Mesendoderm (in vitro differentiated cells): ENCODE measurements at regions not wholly inside any gene's neighbourhood (a gene's known extent, or its start where the extent isn't known, plus 50 kb on each side); places are given as distances from the start of the nearest gene placed in this dataset.
A peak's percentile ranks its signal among the peaks of the same experiment; 100 is the strongest.

Source experiments
- DNase-seq: peaks from one replicate; pipeline ENCODE4 v3.0.0; 2013
- H2AK5ac ChIP-seq: 2 replicates; pipeline ENCODE4 v1.6.1; 2013; ENCODE audit warnings: low read length, inconsistent platforms
- H2BK120ac ChIP-seq: 2 replicates; pipeline ENCODE4 v1.6.1; 2013; ENCODE audit warnings: low read depth, mild to moderate bottlenecking, low read length, moderate library complexity, mixed read lengths
- H2BK15ac ChIP-seq: replicated peaks from 2 replicates; pipeline ENCODE4 v1.6.1; 2013; ENCODE audit warnings: low read depth, mild to moderate bottlenecking, moderate library complexity
- H2BK5ac ChIP-seq: 2 replicates; pipeline ENCODE4 v1.6.1; 2013; ENCODE audit warnings: low read length, inconsistent platforms
- H3K18ac ChIP-seq: 2 replicates; pipeline ENCODE4 v1.6.1; 2013; ENCODE audit warnings: mild to moderate bottlenecking, low read length, mixed read lengths
- H3K23ac ChIP-seq: one replicate; pipeline ENCODE4 v1.6.1; 2013; ENCODE audit warnings: low read length
- H3K27ac ChIP-seq: 2 replicates; pipeline ENCODE4 v1.5.1; 2013; ENCODE audit warnings: low read depth, mild to moderate bottlenecking, inconsistent platforms, low read length, moderate library complexity
- H3K27me3 ChIP-seq: 2 replicates; pipeline ENCODE4 v1.6.1; 2013; ENCODE audit warnings: low read length, control low read depth, mild to moderate bottlenecking, inconsistent platforms; ENCODE audit not compliant: insufficient read depth, poor library complexity
- H3K36me3 ChIP-seq: 2 replicates; pipeline ENCODE4 v1.6.1; 2013; ENCODE audit warnings: low read length, inconsistent platforms; ENCODE audit not compliant: control insufficient read depth, insufficient read depth
- H3K4ac ChIP-seq: one replicate; pipeline ENCODE4 v1.6.1; 2013; ENCODE audit warnings: low read depth, mild to moderate bottlenecking, low read length, moderate library complexity
- H3K4me1 ChIP-seq: 2 replicates; pipeline ENCODE4 v1.6.1; 2013; ENCODE audit warnings: low read depth, low read length, inconsistent platforms; ENCODE audit not compliant: control insufficient read depth
- H3K4me2 ChIP-seq: 2 replicates; pipeline ENCODE4 v1.6.1; 2013; ENCODE audit warnings: low read length
- H3K4me3 ChIP-seq: 2 replicates; pipeline ENCODE4 v1.5.1; 2013; ENCODE audit warnings: mild to moderate bottlenecking, low read length
- H3K56ac ChIP-seq: one replicate; pipeline ENCODE4 v1.6.1; 2013; ENCODE audit warnings: low read length
- H3K79me1 ChIP-seq: 2 replicates; pipeline ENCODE4 v1.6.1; 2013; ENCODE audit warnings: low read length, inconsistent platforms
- H3K79me2 ChIP-seq: 2 replicates; pipeline ENCODE4 v1.6.1; 2013; ENCODE audit warnings: mild to moderate bottlenecking, low read length; ENCODE audit not compliant: control insufficient read depth, insufficient read depth
- H3K9ac ChIP-seq: 2 replicates; pipeline ENCODE4 v1.6.1; 2013; ENCODE audit warnings: low read length, inconsistent platforms
- H4K5ac ChIP-seq: one replicate; pipeline ENCODE4 v1.6.1; 2013; ENCODE audit warnings: low read length
- H4K8ac ChIP-seq: one replicate; pipeline ENCODE4 v1.6.1; 2013; ENCODE audit warnings: low read depth, mild to moderate bottlenecking, control low read depth, low read length, moderate library complexity
- WGBS: extraction: QIAGEN DNeasy Blood & Tissue Kit; methylation state at CpG from one replicate; pipeline ENCODE4 v1.1.7; 2013; ENCODE audit warnings: low lambda C conversion rate, missing lambda C conversion rate; ENCODE audit not compliant: insufficient coverage; ENCODE audit errors: extremely low coverage; 5-methylcytosine and 5-hydroxymethylcytosine counted together

GRCh38 chr3:106251160-106251892 lies 382.5 kb upstream of the CBLB start:
- Histone ChIP-seq H3K18ac (no peak overlapping the region), H3K4me2 (no peak overlapping the region), H4K5ac (no peak overlapping the region), H3K79me1 (no peaks in the 10 kb centered on the region), H3K56ac (no peak overlapping the region), H2AK5ac (no peak overlapping the region), H2BK15ac (no peak overlapping the region), H3K4me3 (no peak overlapping the region), H2BK120ac (no peak overlapping the region), H3K23ac (no peak overlapping the region), H3K27ac (no peak overlapping the region), H4K8ac (no peak overlapping the region), H2BK5ac (no peak overlapping the region), H3K4ac (no peak overlapping the region), H3K9ac (no peak overlapping the region), H3K79me2 (no peaks in the 10 kb centered on the region), H3K36me3 (peaks cover 1% of the 10 kb centered on the region), H3K4me1 (no peaks in the 10 kb centered on the region), H3K27me3 (no peaks in the 10 kb centered on the region)
- no CpG with 5 or more reads among the region's 2 CpGs for WGBS
- DNase-seq, result peak; percentile 52

GRCh38 chr3:106255870-106256248 lies 387.0 kb upstream of the CBLB start:
- Histone ChIP-seq H3K79me1 (no peaks in the 10 kb centered on the region), H2BK120ac (no peak overlapping the region), H3K36me3 (peaks cover 1% of the 10 kb centered on the region), H4K5ac (no peak overlapping the region), H3K27me3 (no peaks in the 10 kb centered on the region), H2AK5ac (no peak overlapping the region), H3K18ac (no peak overlapping the region), H3K4me3 (no peak overlapping the region), H3K23ac (no peak overlapping the region), H2BK5ac (no peak overlapping the region), H3K9ac (no peak overlapping the region), H3K79me2 (no peaks in the 10 kb centered on the region), H3K27ac (no peak overlapping the region), H4K8ac (no peak overlapping the region), H2BK15ac (no peak overlapping the region), H3K4me2 (no peak overlapping the region), H3K4me1 (no peaks in the 10 kb centered on the region), H3K4ac (no peak overlapping the region), H3K56ac (no peak overlapping the region)
- WGBS, result no CpG with 5 or more reads among the region's 6 CpGs
- no peak for DNase-seq

GRCh38 chr3:106256249-106256957 lies 387.6 kb upstream of the CBLB start:
- Histone ChIP-seq H3K4ac (no peak overlapping the region), H3K56ac (no peak overlapping the region), H2BK120ac (no peak overlapping the region), H2BK5ac (no peak overlapping the region), H3K36me3 (peaks cover under 1% of the 10 kb centered on the region), H4K5ac (no peak overlapping the region), H3K4me2 (no peak overlapping the region), H2BK15ac (no peak overlapping the region), H3K4me3 (no peak overlapping the region), H3K9ac (no peak overlapping the region), H3K79me1 (no peaks in the 10 kb centered on the region), H3K27ac (no peak overlapping the region), H2AK5ac (no peak overlapping the region), H4K8ac (no peak overlapping the region), H3K79me2 (no peaks in the 10 kb centered on the region), H3K27me3 (no peaks in the 10 kb centered on the region), H3K18ac (no peak overlapping the region), H3K4me1 (no peaks in the 10 kb centered on the region), H3K23ac (no peak overlapping the region)
- no peak for DNase-seq
- no CpG with 5 or more reads among the region's 11 CpGs for WGBS

GRCh38 chr3:106257172-106257571 lies 388.4 kb upstream of the CBLB start:
- no peak overlapping the region for H3K56ac ChIP-seq
- no peak overlapping the region for H4K8ac ChIP-seq
- H3K4me3 ChIP-seq, result no peak overlapping the region

GRCh38 chr3:106261396-106261795 lies 392.6 kb upstream of the CBLB start:
- Histone ChIP-seq H3K27me3 (no peaks in the 10 kb centered on the region), H2BK120ac (no peak overlapping the region), H3K79me1 (no peaks in the 10 kb centered on the region), H4K5ac (no peak overlapping the region), H3K79me2 (no peaks in the 10 kb centered on the region), H4K8ac (no peak overlapping the region), H3K9ac (no peak overlapping the region), H3K18ac (no peak overlapping the region), H3K4me1 (no peaks in the 10 kb centered on the region), H3K36me3 (no peaks in the 10 kb centered on the region), H3K23ac (no peak overlapping the region), H2BK5ac (no peak overlapping the region), H3K27ac (no peak overlapping the region), H3K56ac (no peak overlapping the region), H3K4ac (no peak overlapping the region), H2BK15ac (no peak overlapping the region), H3K4me2 (no peak overlapping the region), H3K4me3 (no peak overlapping the region), H2AK5ac (no peak overlapping the region)
- no CpG with 5 or more reads among the region's 1 CpG for WGBS
- no peak for DNase-seq

More at GRCh38 chr3:106257172-106257571, 388.4 kb upstream of the CBLB start:
- Histone ChIP-seq H3K9ac (no peak overlapping the region), H3K27ac (no peak overlapping the region), H2AK5ac (no peak overlapping the region), H2BK5ac (no peak overlapping the region), H3K4ac (no peak overlapping the region), H3K4me2 (no peak overlapping the region), H3K79me1 (no peaks in the 10 kb centered on the region), H2BK120ac (no peak overlapping the region), H3K4me1 (no peaks in the 10 kb centered on the region), H3K18ac (no peak overlapping the region), H3K79me2 (no peaks in the 10 kb centered on the region), H3K27me3 (no peaks in the 10 kb centered on the region), H3K36me3 (no peaks in the 10 kb centered on the region), H3K23ac (no peak overlapping the region), H2BK15ac (no peak overlapping the region), H4K5ac (no peak overlapping the region)
- no peak for DNase-seq
- no CpG with 5 or more reads among the region's 3 CpGs for WGBS
